ENCODE measurements at regions not wholly inside any gene's neighbourhood (a gene's known extent, or its start where the extent isn't known, plus 50 kb on each side); places are given as distances from the start of the nearest gene placed in this dataset.

DNA sequence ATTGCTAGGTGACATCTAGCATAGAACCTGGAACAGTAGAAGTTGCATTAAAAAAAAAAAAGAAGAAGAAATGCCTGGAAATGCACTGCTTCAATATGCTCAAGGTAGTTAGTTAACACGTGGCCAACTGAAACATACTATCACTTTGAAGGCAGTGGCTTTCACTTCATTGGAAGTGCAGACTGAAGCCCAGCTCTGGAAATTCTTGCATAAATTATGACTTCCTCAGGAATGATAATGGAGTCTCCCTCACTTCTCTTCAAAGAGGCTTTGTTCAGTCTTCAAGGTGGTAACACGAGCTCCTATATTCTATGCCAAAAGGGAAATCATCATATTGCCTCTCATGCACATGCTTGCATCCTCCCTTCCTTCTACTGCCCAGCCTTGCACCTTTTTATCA lies 715.9 kb upstream of the API5 start:
- DNase-seq (no peak), ATAC-seq (no peak)
- intact Hi-C loops (cut with micrococcal nuclease) = no loop called here

DNA sequence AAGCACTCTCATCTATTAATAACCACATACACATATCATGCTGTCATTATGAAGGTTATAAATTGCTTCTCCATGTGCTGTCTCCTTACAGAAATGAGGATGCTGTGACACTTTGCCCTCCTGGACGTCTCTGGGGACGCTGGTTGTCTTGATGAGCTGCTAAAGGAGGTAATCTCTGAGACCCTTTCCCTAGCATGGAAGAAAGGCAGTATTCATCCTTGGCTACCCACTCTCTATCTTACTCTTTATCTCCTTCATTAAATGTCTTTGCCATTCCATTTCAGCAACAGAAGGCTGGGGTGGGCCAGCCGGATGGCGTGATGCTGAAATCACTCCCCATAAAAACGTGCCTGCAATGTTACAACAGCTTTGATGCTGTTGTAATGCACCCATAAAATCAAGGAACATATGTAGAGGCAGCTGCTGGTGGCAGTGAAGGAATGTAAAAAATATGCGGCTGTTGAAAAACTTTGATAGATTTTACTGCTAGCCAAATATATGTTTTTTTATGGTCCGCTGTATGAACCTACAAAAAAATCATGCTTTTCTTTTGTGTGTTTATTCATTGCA lies 715.1 kb upstream of the API5 start:
- DNase-seq (no peak), ATAC-seq (no peak)
- intact Hi-C loops (cut with micrococcal nuclease) = no loop called here

DNA sequence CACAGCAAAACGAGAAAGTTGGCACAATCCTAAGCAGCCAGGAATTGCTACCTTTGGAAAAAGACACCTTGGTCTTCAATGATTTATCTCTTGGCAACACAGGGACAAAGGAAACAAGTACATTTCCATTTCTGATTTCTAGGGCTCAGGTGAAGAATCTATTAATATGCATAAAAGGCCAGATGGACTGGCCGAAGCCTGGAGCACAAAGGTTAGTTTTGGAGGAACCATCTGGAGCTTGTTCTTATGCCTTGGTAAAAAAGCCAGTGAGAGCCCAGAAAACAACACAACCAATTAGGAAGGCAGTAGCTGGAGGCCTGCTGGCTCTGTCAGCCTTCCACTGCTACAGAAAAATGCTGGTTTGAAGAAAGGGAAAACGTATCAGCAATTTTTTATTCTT lies 713.5 kb upstream of the API5 start:
- no peak for ATAC-seq
- intact Hi-C loops (cut with micrococcal nuclease) = no loop called here
- DNase-seq = no peak

GRCh38 chr11:42620796-42621195 lies 691.0 kb upstream of the API5 start:
- ATAC-seq = no peak
- DNase-seq = no peak

GRCh38 chr11:42625757-42626665 lies 685.8 kb upstream of the API5 start:
- DNase-seq (no peak), ATAC-seq (no peak)
- intact Hi-C loops (cut with micrococcal nuclease) = no loop called here

More at GRCh38 chr11:42620796-42621195, 691.0 kb upstream of the API5 start:
- intact Hi-C loops (cut with micrococcal nuclease) = no loop called here

- intact Hi-C loops (cut with micrococcal nuclease) = no loop called here
- DNase-seq = no peak
- ATAC-seq = no peak
These were observed 680.5 kb upstream of the API5 start for GRCh38 chr11:42631220-42631843.

- ATAC-seq = no peak
- intact Hi-C loops (cut with micrococcal nuclease) = no loop called here
- no peak for DNase-seq
These were observed 664.8 kb upstream of the API5 start for GRCh38 chr11:42646959-42647358.

DNA sequence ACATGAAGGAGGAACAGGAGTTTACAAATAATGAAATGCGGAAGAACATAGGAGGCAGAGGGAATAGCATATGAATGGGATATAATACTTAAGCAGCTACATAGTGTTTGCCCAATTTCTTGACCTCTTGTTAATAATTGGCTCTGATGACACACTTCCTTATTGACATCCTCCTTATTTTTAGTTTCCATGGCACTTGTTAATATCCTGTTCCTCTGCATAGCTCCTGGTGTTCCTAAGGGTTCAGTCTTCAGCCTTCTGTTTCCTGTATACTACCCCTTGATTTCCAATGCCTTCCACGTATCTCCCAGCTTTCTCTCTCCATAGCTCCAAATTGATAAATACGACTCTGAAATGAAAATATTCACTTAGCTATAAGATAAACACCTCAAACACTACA lies 663.8 kb upstream of the API5 start:
- ATAC-seq (no peak), DNase-seq (no peak)
- intact Hi-C loops (cut with micrococcal nuclease) = no loop called here

GRCh38 chr11:42651621-42652020 lies 660.2 kb upstream of the API5 start:
- DNase-seq (no peak), ATAC-seq (no peak)
- intact Hi-C loops (cut with micrococcal nuclease) = no loop called here

- no peak for ATAC-seq
- intact Hi-C loops (cut with micrococcal nuclease) = no loop called here
- no peak for DNase-seq
These were observed 654.6 kb upstream of the API5 start for GRCh38 chr11:42657169-42657568.

- intact Hi-C loops (cut with micrococcal nuclease) = no loop called here
- no peak for ATAC-seq
- no peak for DNase-seq
These were observed 649.9 kb upstream of the API5 start for GRCh38 chr11:42661942-42662341.

DNA sequence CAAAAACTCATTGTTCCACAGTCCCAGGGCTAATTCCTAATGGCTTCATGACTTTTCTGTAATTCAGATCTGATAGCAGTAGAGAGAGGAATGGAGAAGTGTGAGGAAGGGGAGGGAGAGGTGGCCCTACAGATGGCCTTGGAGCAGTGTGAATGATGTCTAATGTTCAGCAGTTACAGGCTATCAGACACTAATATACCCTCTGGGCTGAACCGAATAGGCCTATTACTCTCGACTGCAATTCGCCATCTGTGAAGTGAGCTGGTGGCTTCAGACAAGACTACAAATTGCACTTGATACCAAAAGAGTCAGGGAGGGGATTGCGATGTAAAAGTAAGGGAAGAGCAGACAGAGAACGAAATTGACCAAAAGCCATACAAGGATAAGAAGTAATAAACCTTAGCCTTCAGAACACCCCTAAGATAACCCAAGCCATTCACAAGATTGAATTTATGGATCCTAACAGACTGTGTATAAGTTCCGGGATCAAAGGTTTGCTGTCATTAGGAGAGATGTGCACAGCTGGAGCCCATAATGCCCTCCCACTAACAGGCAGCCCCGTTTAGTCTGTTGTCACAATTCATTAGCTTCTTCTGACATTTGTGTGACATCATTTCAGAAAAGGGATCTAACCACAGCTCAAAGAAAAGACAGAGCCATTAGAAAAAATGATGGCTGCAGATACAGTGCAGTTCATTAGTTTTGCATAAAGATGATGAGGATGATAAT lies 642.4 kb upstream of the API5 start:
- ATAC-seq = no peak
- intact Hi-C loops (cut with micrococcal nuclease) = no loop called here
- no peak for DNase-seq

DNA sequence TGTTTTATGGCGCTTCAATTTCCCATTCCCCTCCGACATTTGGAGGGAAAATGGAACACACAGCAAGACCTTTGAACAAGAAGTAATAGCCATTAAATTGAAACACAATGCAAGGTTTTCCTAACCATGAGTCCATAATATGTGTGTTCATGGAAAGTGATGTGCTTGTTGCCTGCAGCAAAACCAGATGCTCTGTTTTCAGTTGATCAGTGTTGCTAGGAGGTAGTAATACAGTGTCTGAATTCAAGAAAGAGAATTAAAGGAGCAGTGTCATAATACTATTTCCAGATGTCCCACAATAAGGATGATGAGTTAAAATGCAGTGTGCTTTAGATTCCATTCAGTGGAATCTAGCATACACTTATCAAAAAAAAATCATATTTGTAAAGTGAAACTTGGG lies 637.4 kb upstream of the API5 start:
- no peak for ATAC-seq
- intact Hi-C loops (cut with micrococcal nuclease) = no loop called here
- no peak for DNase-seq

DNA sequence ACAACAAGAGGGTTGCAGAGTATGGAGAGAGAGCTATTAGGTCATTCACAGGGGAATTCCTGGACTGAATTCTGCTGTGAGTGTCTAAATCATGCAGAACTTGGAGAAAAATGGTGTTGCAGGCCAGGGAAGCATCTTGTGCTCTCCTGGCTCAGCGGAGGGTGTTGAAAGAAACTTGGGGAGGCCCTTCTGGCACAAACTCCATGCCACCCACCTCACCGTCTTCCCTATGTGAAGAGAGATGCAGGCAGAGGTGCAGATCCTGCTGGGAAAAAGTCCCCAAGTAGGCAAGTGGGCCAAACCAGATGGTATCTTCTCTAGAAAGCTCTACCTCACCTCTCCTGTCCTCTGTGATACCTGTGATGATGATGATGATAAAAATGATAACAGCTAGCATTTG lies 604.3 kb upstream of the API5 start:
- intact Hi-C loops (cut with micrococcal nuclease) = no loop called here
- DNase-seq (no peak), ATAC-seq (no peak)

- DNase-seq = no peak
- no peak for ATAC-seq
- intact Hi-C loops (cut with micrococcal nuclease) = no loop called here
These were observed 602.6 kb upstream of the API5 start for GRCh38 chr11:42709216-42709615.

GRCh38 chr11:42713279-42713678 lies 598.5 kb upstream of the API5 start:
- ATAC-seq = no peak
- intact Hi-C loops (cut with micrococcal nuclease) = no loop called here
- DNase-seq = no peak

DNA sequence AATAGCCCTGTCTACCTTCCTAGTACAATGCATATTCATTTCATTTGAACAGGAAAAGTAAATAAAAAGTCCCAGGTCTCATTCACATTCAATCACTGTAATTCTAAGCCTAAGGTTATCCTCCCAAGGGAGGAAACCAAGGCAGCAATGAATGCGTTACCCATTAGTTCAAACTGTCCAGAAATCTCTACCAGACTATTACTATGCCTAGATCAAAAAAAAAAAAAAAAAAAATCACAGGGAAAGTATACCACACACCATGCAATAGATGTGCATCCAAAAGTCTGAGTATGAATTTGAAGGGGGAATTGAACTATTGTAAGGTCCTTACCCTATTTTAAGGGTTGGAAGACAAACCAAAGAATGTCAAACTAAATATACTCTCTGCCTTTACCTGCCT lies 598.0 kb upstream of the API5 start:
- ATAC-seq (no peak), DNase-seq (no peak)
- intact Hi-C loops (cut with micrococcal nuclease) = no loop called here

GRCh38 chr11:42720716-42721563 lies 590.9 kb upstream of the API5 start:
- ATAC-seq (no peak), DNase-seq (no peak)
- intact Hi-C loops (cut with micrococcal nuclease) = no loop called here

DNA sequence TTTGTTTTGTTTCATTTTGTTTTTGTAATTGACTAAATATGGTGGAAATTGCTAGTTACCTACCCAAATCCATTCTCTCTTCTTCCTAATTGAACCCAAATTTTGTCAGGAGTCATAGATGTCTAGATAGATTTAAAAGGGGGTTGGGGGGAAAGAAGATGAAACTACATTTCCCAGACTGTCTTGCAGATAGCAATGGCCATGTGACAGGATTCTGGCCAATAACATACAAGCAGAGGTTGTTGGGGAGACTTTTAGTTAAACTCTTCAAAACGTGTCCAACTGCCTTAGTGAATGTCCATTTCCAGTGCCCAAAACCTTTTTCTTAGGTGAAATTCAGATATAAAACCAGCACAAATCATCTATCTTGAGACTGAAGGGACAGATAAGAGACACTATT lies 583.9 kb upstream of the API5 start:
- intact Hi-C loops (cut with micrococcal nuclease) = no loop called here
- DNase-seq = no peak
- ATAC-seq = no peak

All from left ventricle myocardium superior (tissue), 1 donor.